Mucosa of stomach (tissue), 1 donor: ENCODE measurements at regions not wholly inside any gene's neighbourhood (a gene's known extent, or its start where the extent isn't known, plus 50 kb on each side); places are given as distances from the start of the nearest gene placed in this dataset.
"Not testable (repeated sequence)": the region's sequence is repeated elsewhere in the genome, so short reads cannot be mapped to it uniquely, and the experiment has no call there.

Source experiments
- H3K27me3 ChIP-seq: one replicate; pipeline ENCODE4 v1.7.0; 2013; ENCODE audit warnings: mild to moderate bottlenecking, low read length; ENCODE audit not compliant: control insufficient read depth, insufficient read depth
- H3K36me3 ChIP-seq: one replicate; pipeline ENCODE4 v1.7.0; 2013; ENCODE audit warnings: low read length; ENCODE audit not compliant: control insufficient read depth, insufficient read depth
- H3K4me1 ChIP-seq: one replicate; pipeline ENCODE4 v1.7.0; 2013; ENCODE audit warnings: mild to moderate bottlenecking, low read length; ENCODE audit not compliant: control insufficient read depth, insufficient read depth
- H3K4me3 ChIP-seq: one replicate; pipeline ENCODE4 v1.7.0; 2013; ENCODE audit warnings: low read length
- H3K9ac ChIP-seq: one replicate; pipeline ENCODE4 v1.7.0; 2013; ENCODE audit warnings: mild to moderate bottlenecking, low read length, moderate library complexity
- H3K9me3 ChIP-seq: one replicate; pipeline ENCODE4 v1.7.0; 2013; ENCODE audit warnings: mild to moderate bottlenecking, low read length, moderate library complexity; ENCODE audit not compliant: control insufficient read depth
- donor health status: Pancreatic carcinoma.

GRCh38 chr5:21594566-21594965, 1258.6 kb downstream of the CDH12 start:
- Histone ChIP-seq H3K9ac (no peak overlapping the region), H3K9me3 (no peaks in the 10 kb centered on the region), H3K36me3 (no peaks in the 10 kb centered on the region), H3K4me1 (no peaks in the 10 kb centered on the region), H3K27me3 (no peaks in the 10 kb centered on the region), H3K4me3 (no peak overlapping the region)

DNA sequence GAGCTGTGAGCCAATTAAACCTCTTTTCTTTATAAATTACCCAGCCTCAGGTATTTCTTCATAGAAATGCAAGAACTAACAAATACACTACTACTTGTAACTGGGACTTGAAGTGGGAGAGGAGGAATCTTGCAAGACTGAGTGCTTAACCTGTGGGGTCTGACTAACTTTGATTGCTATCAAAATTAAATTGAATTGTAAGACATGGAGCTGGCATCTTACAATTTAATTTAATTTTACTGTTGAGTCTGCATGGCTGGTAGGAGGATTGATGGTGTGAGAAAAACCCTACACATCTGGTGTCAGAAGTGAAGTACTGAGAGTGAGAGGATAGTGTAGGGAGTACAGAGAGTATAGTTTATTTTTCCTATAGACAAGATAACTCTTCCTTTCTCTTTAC, 1259.9 kb downstream of the CDH12 start:
- Histone ChIP-seq H3K9me3 (no peaks in the 10 kb centered on the region), H3K36me3 (no peaks in the 10 kb centered on the region), H3K4me3 (no peak overlapping the region), H3K27me3 (no peaks in the 10 kb centered on the region), H3K4me1 (no peaks in the 10 kb centered on the region), H3K9ac (no peak overlapping the region)

- no peak overlapping the region for H3K4me3 ChIP-seq
Observed at GRCh38 chr5:21581508-21581907, 1271.6 kb downstream of the CDH12 start.

GRCh38 chr5:21574961-21575360, 1278.2 kb downstream of the CDH12 start:
- Histone ChIP-seq H3K9me3 (no peaks in the 10 kb centered on the region), H3K36me3 (no peaks in the 10 kb centered on the region), H3K9ac (no peak overlapping the region), H3K4me3 (no peak overlapping the region), H3K4me1 (no peaks in the 10 kb centered on the region), H3K27me3 (no peaks in the 10 kb centered on the region)

More at GRCh38 chr5:21581508-21581907, 1271.6 kb downstream of the CDH12 start:
- Histone ChIP-seq H3K9ac (no peak overlapping the region), H3K4me1 (no peaks in the 10 kb centered on the region), H3K9me3 (no peaks in the 10 kb centered on the region), H3K27me3 (no peaks in the 10 kb centered on the region), H3K36me3 (no peaks in the 10 kb centered on the region)

GRCh38 chr5:21574438-21574837, 1278.7 kb downstream of the CDH12 start:
- H3K4me1 ChIP-seq = no peaks in the 10 kb centered on the region
- no peaks in the 10 kb centered on the region for H3K36me3 ChIP-seq
- H3K9me3 ChIP-seq = no peaks in the 10 kb centered on the region
- no peak overlapping the region for H3K9ac ChIP-seq
- no peaks in the 10 kb centered on the region for H3K27me3 ChIP-seq
- no peak overlapping the region for H3K4me3 ChIP-seq

- Histone ChIP-seq H3K27me3 (no peaks in the 10 kb centered on the region), H3K36me3 (no peaks in the 10 kb centered on the region), H3K9ac (no peak overlapping the region), H3K4me3 (no peak overlapping the region), H3K9me3 (no peaks in the 10 kb centered on the region), H3K4me1 (no peaks in the 10 kb centered on the region)
Observed at GRCh38 chr5:21573416-21574314, 1279.5 kb downstream of the CDH12 start.

GRCh38 chr5:21571196-21571595, 1281.9 kb downstream of the CDH12 start:
- not testable (repeated sequence) for H3K4me3 ChIP-seq, H3K27me3 ChIP-seq

GRCh38 chr5:21559109-21559508, 1294.0 kb downstream of the CDH12 start:
- H3K36me3 ChIP-seq, H3K4me3 ChIP-seq, H3K27me3 ChIP-seq, H3K4me1 ChIP-seq, H3K9ac ChIP-seq, H3K9me3 ChIP-seq: not testable (repeated sequence)

More at GRCh38 chr5:21571196-21571595, 1281.9 kb downstream of the CDH12 start:
- not testable (repeated sequence) for H3K36me3 ChIP-seq, H3K4me1 ChIP-seq, H3K9me3 ChIP-seq, H3K9ac ChIP-seq

GRCh38 chr5:21552263-21552662, 1300.9 kb downstream of the CDH12 start:
- not testable (repeated sequence) for H3K36me3 ChIP-seq, H3K4me3 ChIP-seq

DNA sequence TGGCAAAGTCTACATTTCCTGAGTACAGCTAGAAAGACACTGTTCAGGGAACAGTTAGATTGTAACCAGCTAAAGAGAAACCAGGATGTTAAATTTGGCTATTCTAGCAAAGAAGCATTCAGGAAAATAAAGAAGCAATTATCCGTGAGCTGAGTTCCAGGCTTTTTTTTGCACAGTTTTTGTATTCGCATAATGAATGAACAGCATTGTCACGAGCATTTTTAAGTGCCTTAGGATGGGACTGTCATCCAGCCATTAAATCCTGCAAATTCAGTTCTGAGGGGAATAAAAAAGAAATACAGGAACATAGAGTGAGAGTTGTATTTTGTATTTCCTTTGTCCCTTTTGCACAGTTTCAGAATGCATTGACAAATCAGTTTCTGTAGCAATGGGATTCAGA, 1302.2 kb downstream of the CDH12 start:
- not testable (repeated sequence) for H3K9ac ChIP-seq, H3K27me3 ChIP-seq, H3K4me1 ChIP-seq, H3K9me3 ChIP-seq, H3K4me3 ChIP-seq, H3K36me3 ChIP-seq

More at GRCh38 chr5:21552263-21552662, 1300.9 kb downstream of the CDH12 start:
- not testable (repeated sequence) for H3K27me3 ChIP-seq, H3K9ac ChIP-seq, H3K9me3 ChIP-seq, H3K4me1 ChIP-seq

DNA sequence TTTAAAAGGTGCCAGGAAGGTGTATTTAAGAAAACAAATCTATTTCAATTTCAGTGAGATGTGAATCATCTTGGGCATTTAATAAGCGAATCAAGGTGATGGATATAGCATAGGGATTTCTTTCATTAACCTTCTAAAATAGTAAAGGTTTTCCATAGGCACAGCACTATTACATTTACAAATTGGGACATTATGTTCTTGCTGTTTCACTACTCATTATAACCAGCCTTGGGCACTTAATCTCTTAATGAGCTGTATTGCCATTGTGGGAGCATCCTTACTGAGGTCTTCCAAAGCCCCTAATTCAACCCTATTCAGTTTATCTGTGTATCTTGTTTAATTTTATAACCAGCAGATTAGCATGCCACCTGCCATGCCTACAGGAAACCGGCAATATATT, 1305.5 kb downstream of the CDH12 start:
- H3K9me3 ChIP-seq, H3K9ac ChIP-seq: not testable (repeated sequence)

DNA sequence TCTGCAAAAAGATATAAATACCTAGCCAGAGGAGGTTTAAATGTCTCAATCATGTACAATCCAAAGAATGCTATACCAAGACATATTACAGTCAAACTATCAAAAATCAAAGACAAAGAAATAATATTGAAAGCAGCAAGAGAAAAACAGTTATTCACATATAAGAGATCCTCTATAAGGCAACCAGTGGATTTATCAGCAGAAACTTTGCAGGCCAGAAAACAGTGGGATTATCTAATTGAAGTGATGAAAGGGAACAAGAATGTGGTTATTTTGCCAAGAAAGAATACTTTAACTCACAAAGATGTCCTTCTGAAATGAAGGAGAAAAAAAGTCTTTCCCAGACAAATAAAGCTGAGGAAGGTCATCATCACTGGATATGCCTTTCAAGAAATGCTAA, 1318.0 kb downstream of the CDH12 start:
- not testable (repeated sequence) for H3K4me3 ChIP-seq, H3K27me3 ChIP-seq, H3K9me3 ChIP-seq, H3K9ac ChIP-seq, H3K36me3 ChIP-seq, H3K4me1 ChIP-seq

More for the DNA sequence above, 1305.5 kb downstream of the CDH12 start:
- not testable (repeated sequence) for H3K27me3 ChIP-seq, H3K4me1 ChIP-seq, H3K4me3 ChIP-seq, H3K36me3 ChIP-seq

DNA sequence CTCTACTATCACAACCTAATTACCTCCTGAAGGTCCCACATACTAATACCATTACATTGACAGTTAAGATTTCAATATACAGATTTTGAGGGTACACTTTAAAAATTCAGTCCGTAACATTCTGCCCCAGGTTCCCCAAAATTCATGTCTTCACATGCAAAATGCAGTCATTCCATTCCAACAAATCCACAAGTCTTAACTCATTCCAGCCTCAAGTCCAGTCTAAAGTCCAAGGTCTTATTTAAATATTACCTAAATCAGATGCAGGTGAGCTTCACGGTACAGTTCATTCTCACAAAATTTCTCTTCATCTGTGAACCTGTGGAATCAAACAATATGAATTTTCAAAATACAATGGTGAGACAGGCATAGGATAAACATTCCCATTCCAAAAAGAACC, 1332.0 kb downstream of the CDH12 start:
- H3K9ac ChIP-seq, H3K4me1 ChIP-seq, H3K9me3 ChIP-seq, H3K4me3 ChIP-seq, H3K27me3 ChIP-seq, H3K36me3 ChIP-seq: not testable (repeated sequence)
